CD1c-positive myeloid dendritic cell (primary cell): ENCODE measurements at regions not wholly inside any gene's neighbourhood (a gene's known extent, or its start where the extent isn't known, plus 50 kb on each side); places are given as distances from the start of the nearest gene placed in this dataset.

Source experiments
- DNase-seq: peaks from one replicate; pipeline ENCODE4 v3.0.0-alpha.2; 2016; ENCODE audit errors: extremely low spot score

DNA sequence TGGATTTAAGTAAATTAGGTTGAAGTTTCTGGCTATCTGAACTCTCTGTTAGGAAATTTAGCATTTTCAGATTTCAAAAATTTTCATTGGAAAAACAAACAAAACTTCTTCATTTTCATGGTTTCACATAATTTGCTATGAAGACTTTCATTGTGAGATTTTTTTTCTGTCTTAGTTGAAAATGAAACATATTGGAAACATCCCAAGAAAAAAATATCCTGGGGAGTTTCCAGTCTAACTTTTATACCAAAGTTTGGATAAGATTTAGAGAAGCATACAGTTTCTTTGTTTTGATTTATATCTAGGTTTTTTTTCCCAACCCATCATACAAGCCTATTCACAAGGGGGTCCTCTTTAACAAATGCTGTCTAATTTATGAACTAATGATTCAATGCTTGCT, 300.5 kb upstream of the SEMA3A start:
- no peak for DNase-seq

DNA sequence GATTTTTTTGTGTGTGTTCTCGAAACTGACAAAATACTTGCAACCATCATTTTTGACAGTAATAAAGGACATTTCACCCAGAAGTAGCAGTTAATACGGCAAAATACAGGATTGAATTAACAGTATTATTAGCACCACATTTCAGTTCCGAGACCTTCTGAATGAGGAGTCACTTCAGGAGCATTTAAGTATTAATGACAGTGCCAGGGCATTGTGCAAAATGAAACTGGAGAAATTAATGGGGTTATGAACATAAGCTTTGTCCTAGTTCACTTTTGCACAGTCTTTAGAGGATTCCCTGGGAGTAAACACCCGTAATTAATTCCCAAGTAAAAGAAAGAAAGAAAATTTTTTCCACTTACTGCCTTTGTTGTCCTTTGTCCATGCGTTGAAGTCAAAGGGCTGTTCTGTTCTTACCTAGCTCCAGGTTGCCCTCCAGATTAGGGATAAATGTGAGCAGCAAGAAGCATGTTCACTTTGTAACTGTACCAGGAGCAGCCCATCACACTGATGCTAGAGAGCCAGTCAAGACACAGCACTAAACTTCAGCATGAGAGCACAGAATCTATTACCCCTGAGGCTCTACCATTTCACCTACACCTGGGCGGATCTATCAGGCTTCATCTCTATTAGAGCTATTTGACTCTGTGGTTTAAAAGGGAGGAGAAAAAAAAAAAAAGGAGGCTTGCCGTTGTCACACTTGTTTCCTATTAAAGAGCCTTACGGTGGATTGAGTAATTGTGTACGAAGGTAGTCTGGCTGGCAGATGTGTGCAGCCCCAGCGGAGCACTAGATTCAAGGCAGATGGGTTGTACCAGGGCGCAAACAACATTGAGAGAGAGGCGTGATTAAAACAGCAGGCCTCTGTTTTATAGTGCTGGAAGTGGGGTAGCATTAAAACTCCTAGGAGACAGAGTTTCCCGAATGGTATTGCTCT, 297.8 kb upstream of the SEMA3A start:
- DNase-seq = no peak

DNA sequence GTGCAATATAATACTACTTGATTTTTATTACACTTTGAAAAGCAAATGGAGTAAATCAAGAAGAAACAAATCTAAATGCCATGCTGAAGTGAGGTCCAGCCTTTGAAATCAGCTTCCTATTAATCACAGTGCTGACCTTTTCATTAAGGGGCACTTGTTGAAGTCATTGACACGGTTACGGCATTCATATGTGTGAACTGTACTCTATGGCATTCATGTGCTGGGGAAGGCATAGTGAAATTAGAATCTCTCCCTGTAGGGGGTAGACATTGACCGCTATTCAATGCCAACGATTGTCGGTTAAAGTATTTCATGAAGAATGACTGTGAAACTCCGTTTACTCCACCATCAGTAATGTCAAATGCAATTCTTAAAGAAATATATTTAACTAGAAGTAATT, 296.1 kb upstream of the SEMA3A start:
- DNase-seq = no peak

DNA sequence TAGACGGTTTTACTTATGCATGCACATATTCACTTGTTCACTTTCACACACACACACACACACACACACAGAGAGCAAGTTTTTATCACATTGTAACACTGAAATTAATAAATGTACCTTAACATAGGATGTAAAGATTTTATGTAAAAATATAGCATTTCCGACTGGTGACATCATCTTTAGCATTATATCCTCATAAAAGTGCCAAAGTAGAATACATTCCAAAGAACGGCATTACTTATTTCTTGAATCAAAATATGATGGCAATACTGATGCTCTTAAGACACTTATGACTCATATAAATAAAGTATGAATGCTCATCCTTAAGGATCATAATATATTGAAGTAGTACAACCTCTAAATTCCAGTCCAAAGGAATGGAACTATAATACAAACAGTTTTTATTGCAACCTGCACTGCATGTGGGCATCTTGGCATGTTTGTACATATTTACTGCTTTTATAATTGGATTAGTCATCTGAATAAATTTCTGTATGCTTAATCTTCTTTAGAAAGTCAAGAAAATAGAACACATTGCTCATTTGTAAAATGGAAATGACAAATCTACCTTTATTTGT, 290.0 kb upstream of the SEMA3A start:
- DNase-seq = no peak

GRCh38 chr7:84482476-84482875, 287.9 kb upstream of the SEMA3A start:
- no peak for DNase-seq

DNA sequence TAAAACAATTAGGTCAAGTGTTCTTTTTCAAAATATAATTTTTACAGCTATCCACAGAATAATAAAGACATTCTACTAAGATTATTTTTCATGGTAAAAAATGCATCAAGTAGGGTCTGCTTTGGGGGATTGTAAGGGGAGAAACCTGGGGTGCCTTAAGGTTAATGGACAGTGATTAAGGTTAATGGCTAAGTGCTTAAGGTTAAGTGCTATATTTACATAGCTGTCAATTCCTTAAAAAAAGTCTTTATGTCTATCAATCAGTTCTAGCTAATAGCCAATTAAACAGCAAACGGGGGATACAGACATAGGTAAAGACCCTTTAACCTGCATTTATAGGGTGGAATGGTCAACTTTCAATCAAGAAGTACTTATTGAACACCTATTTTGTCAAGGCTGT, 284.5 kb upstream of the SEMA3A start:
- no peak for DNase-seq

- DNase-seq = no peak
Observed at GRCh38 chr7:84477786-84478478, 283.3 kb upstream of the SEMA3A start.

GRCh38 chr7:84474436-84474835, 279.8 kb upstream of the SEMA3A start:
- DNase-seq = no peak

DNA sequence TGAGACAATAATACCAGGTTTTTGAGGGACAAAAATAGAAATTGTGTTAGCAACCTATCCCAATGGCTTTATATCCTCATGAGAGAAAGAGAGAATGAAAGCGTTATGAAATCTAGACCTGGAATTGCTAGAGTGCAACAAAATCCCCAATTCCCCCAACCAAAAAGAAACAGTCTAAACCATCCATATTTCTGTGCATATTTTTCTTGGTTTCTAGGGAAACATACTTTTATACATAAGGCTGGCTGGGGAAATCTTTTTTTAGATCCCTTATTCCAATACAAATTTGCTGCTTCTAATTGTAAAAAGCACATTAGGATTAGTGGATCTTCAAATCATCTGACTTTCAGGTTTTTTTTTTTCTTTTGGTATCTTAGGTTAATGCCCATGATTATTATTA, 277.0 kb upstream of the SEMA3A start:
- DNase-seq = no peak

GRCh38 chr7:84469034-84469433, 274.4 kb upstream of the SEMA3A start:
- DNase-seq = no peak

DNA sequence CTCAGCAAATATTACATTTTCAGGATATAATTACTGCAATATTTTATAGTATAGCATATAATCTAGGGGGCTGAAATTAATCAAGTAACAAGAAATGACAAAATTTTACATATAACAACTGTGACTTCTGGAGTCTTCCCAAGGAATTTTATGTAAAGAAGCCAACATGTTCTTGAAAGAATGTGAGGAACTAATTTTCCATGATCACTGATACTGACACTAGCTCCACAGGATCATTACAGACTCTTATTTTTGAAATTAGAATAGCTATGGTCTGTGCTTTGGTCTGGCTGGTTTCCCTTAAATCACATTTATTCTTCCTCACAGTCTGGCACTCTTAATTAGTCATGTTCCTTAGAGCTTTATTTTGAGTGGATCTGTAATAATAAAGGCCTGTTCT, 267.7 kb upstream of the SEMA3A start:
- DNase-seq = no peak

DNA sequence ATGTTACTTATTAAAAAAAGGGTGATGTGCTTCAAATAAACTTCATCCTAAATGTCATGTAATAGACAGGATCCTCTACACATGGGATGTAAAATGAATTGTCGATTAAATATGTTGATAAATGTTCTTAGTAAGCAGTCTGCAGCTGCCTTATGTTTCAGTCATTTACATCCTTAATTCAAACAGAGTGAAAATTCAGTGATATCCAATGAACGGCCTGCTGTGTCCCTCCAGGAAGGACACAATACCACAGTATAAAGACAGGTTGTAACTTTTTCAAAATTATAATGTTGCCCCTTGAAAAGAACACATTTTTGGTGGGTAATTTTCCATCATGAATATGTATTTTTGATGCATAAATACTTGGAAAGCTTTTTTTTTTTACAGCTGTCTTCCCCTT, 266.5 kb upstream of the SEMA3A start:
- DNase-seq = no peak

DNA sequence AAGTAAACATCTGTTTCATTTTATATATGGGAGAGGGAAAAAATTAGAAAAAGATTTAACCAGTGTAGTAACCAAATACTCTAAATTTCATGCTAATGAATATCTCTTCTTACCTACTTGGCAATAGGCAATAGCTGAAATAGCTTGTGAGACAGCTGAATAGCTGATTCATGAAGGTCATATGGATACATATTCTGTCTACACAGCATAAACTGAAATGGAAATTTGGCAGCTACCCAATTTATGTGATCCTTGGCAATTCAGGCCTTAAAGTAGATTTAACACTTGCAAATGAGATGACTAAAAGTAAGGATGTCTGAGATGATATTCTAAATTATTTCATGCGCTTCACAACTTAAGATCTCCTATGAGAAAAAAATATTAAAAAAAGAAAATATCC, 261.2 kb upstream of the SEMA3A start:
- DNase-seq = no peak

- no peak for DNase-seq
Observed at GRCh38 chr7:84454174-84454959, 259.8 kb upstream of the SEMA3A start.

GRCh38 chr7:84452618-84453017, 258.0 kb upstream of the SEMA3A start:
- no peak for DNase-seq

GRCh38 chr7:84450772-84451171, 256.2 kb upstream of the SEMA3A start:
- no peak for DNase-seq

GRCh38 chr7:84447636-84448293, 253.2 kb upstream of the SEMA3A start:
- DNase-seq = no peak

DNA sequence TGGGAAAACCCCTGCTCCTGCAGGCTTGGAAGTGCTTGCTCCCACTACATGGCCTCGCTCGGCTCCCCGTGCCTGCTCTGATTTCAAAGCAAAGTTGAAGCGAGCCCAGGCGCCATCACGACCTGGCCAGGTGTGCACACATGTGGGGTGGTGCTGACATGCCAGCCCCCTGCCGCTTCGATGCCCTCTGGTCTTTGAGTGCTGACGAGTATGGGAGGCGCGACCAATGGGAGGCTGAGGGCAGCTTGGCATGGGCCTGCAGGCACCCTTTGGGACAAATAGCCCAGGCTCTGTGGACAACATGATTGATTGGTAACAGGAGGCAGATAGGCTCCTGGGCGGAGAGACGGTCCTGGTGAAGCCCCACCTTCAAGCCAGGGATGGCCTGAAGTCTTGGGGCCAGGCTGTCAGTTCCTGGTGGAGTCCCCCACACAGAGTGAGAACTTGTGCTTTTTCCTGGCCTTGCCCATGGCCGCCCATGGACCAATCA, 252.4 kb upstream of the SEMA3A start:
- no peak for DNase-seq

GRCh38 chr7:84425702-84426259, 231.2 kb upstream of the SEMA3A start:
- no peak for DNase-seq

- no peak for DNase-seq
Observed at GRCh38 chr7:84422790-84423189, 228.2 kb upstream of the SEMA3A start.
